ENCODE measurements at regions not wholly inside any gene's neighbourhood (a gene's known extent, or its start where the extent isn't known, plus 50 kb on each side); places are given as distances from the start of the nearest gene placed in this dataset.

- H3K4me2 ChIP-seq = no peak overlapping the region
- H3K36me3 ChIP-seq (ENCODE audit: insufficient read depth) = no peaks in the 10 kb centered on the region
- no peak overlapping the region for H3K27ac ChIP-seq
- no peak overlapping the region for H3K9ac ChIP-seq
- H4K20me1 ChIP-seq (ENCODE audit: insufficient read depth) = no peaks in the 10 kb centered on the region
- H3K79me2 ChIP-seq (ENCODE audit: insufficient read depth, low read depth) = no peaks in the 10 kb centered on the region
- H3K4me3 ChIP-seq (IDR thresholded peaks at IDR 0.05; ENCODE audit: insufficient read depth, low read depth, low read length) = no peak overlapping the region
- no peak for TF ChIP-seq CTCF (conservative IDR thresholded peaks at IDR 0.05; ENCODE audit: low read depth, low read length)
- no peaks in the 10 kb centered on the region for H3K4me1 ChIP-seq (ENCODE audit: low read depth, poor library complexity, severe bottlenecking)
- no peak overlapping the region for H2AFZ ChIP-seq (ENCODE audit: low read depth)
- H3K27me3 ChIP-seq (ENCODE audit: insufficient read depth, low read depth) = no peaks in the 10 kb centered on the region
These were observed 232.6 kb downstream of the MEX3B start for GRCh38 chr15:81813215-81813614.

DNA sequence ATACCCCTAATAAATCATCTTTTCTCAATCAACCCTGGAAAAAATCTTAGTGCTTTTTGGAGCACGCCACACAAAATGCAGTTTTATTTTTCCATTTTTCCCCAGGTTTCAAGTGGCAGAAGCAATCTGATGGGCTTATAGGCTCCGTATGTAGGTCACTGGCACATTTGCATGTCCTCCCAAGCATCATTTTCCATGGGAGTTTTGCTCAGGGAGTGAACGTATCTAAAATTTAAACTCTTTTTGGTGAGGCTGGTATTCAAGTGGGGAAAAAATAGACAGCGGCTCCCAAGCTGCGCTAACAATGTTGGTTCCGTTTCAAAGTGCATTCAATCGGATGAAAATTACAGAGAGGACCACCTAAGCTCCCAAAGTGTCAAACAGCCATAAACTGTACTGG lies 233.4 kb downstream of the MEX3B start:
- H2AFZ ChIP-seq (ENCODE audit: low read depth) = no peak overlapping the region
- H3K9ac ChIP-seq = no peak overlapping the region
- no peaks in the 10 kb centered on the region for H3K36me3 ChIP-seq (ENCODE audit: insufficient read depth)
- H3K27ac ChIP-seq = no peak overlapping the region
- H3K4me2 ChIP-seq = no peak overlapping the region
- no peak overlapping the region for H3K4me3 ChIP-seq (IDR thresholded peaks at IDR 0.05; ENCODE audit: insufficient read depth, low read depth, low read length)
- no peaks in the 10 kb centered on the region for H3K4me1 ChIP-seq (ENCODE audit: low read depth, poor library complexity, severe bottlenecking)
- no peak for TF ChIP-seq CTCF (conservative IDR thresholded peaks at IDR 0.05; ENCODE audit: low read depth, low read length)
- H4K20me1 ChIP-seq (ENCODE audit: insufficient read depth) = no peaks in the 10 kb centered on the region
- H3K79me2 ChIP-seq (ENCODE audit: insufficient read depth, low read depth) = no peaks in the 10 kb centered on the region
- no peaks in the 10 kb centered on the region for H3K27me3 ChIP-seq (ENCODE audit: insufficient read depth, low read depth)

DNA sequence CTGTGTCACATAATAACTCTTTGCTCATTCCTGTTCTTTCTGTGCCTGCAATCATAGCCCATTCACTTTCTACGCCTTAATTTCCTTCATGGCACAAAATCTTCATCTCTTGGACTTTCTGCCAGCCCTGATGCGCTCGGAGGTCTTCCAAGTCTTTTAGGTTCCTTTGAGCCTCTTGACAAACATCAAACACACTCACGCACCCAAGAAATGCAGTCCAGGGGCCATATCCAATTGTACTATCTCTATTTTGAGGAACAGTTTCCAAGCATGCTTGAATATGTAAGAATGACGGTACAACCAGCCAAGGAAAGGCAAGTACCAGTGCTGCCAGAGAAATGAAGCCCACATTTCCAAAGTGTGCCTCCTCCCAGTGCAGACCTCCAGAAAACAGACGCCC lies 234.1 kb downstream of the MEX3B start:
- Histone ChIP-seq H3K79me2 (ENCODE audit: insufficient read depth, low read depth) (no peaks in the 10 kb centered on the region), H3K27me3 (ENCODE audit: insufficient read depth, low read depth) (no peaks in the 10 kb centered on the region), H2AFZ (ENCODE audit: low read depth) (no peak overlapping the region), H3K4me2 (no peak overlapping the region), H3K4me3 (IDR thresholded peaks at IDR 0.05; ENCODE audit: insufficient read depth, low read depth, low read length) (no peak overlapping the region), H3K36me3 (ENCODE audit: insufficient read depth) (no peaks in the 10 kb centered on the region), H3K4me1 (ENCODE audit: low read depth, poor library complexity, severe bottlenecking) (no peaks in the 10 kb centered on the region), H3K27ac (no peak overlapping the region), H4K20me1 (ENCODE audit: insufficient read depth) (no peaks in the 10 kb centered on the region), H3K9ac (no peak overlapping the region)
- TF ChIP-seq CTCF (conservative IDR thresholded peaks at IDR 0.05; ENCODE audit: low read depth, low read length) = no peak

DNA sequence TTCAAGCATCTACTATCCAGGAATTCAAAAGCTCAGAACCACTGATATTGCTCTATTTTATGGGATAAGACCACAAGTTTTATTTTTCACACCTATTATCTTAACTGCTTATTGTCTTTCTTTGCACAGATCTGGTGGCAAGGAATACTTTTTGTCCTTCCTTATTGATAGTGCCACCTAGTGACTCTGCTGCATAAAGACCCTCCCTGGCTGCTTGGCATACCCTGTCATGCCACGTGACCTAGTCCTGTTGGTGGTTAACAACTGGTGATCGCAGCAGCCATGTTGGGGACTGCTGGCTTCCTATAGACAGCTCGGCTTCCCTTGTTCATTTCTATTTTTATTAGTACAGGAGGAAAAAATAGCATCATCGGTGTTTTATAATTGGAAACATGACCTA lies 236.3 kb downstream of the MEX3B start:
- Histone ChIP-seq H3K79me2 (ENCODE audit: insufficient read depth, low read depth) (no peaks in the 10 kb centered on the region), H2AFZ (ENCODE audit: low read depth) (no peak overlapping the region), H3K4me1 (ENCODE audit: low read depth, poor library complexity, severe bottlenecking) (no peaks in the 10 kb centered on the region), H3K36me3 (ENCODE audit: insufficient read depth) (no peaks in the 10 kb centered on the region), H3K27ac (no peak overlapping the region), H4K20me1 (ENCODE audit: insufficient read depth) (no peaks in the 10 kb centered on the region), H3K9ac (no peak overlapping the region), H3K27me3 (ENCODE audit: insufficient read depth, low read depth) (no peaks in the 10 kb centered on the region), H3K4me2 (no peak overlapping the region), H3K4me3 (IDR thresholded peaks at IDR 0.05; ENCODE audit: insufficient read depth, low read depth, low read length) (no peak overlapping the region)
- 0 out of 2 replicates have a peak, but pooled peaks have one; percentile 22 for TF ChIP-seq CTCF (conservative IDR thresholded peaks at IDR 0.05; ENCODE audit: low read depth, low read length)

- Histone ChIP-seq H3K9ac (no peak overlapping the region), H3K4me3 (IDR thresholded peaks at IDR 0.05; ENCODE audit: insufficient read depth, low read depth, low read length) (no peak overlapping the region), H3K27ac (no peak overlapping the region), H3K4me2 (no peak overlapping the region), H4K20me1 (ENCODE audit: insufficient read depth) (no peaks in the 10 kb centered on the region), H2AFZ (ENCODE audit: low read depth) (no peak overlapping the region), H3K79me2 (ENCODE audit: insufficient read depth, low read depth) (no peaks in the 10 kb centered on the region), H3K36me3 (ENCODE audit: insufficient read depth) (no peaks in the 10 kb centered on the region), H3K27me3 (ENCODE audit: insufficient read depth, low read depth) (no peaks in the 10 kb centered on the region), H3K4me1 (ENCODE audit: low read depth, poor library complexity, severe bottlenecking) (no peaks in the 10 kb centered on the region)
- no peak for TF ChIP-seq CTCF (conservative IDR thresholded peaks at IDR 0.05; ENCODE audit: low read depth, low read length)
These were observed 238.0 kb downstream of the MEX3B start for GRCh38 chr15:81807806-81808205.

Measured in KMS-11 (cell line).